GM18498 (cell line): ENCODE measurements at regions not wholly inside any gene's neighbourhood (a gene's known extent, or its start where the extent isn't known, plus 50 kb on each side); places are given as distances from the start of the nearest gene placed in this dataset.
"Not testable (repeated sequence)": the region's sequence is repeated elsewhere in the genome, so short reads cannot be mapped to it uniquely, and the experiment has no call there.

ENCODE experiments used
- ATAC-seq: cut with Tn5 transposase; IDR thresholded peaks from one replicate; pipeline ENCODE4 v1.9.1; 2021; ENCODE audit warnings: mild to moderate bottlenecking, moderate library complexity; ENCODE audit not compliant: unreplicated experiment

DNA sequence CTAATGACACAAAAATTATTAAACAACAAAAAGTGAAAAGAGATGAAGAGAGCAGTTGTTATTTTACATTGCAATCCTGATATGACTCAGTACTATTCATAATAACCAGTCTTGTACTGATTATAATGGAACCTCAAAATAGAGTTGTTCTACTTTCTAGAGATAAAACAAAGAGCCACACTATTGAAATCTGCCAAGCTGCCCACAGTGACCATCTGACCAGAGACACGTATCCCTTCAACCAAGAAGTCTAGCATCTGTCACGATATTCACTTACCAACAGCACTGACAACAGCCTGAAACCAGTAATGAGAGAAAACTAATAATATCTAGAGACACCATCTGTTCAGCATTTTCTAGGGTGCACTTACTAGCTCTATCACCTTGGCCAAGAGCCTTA, 466.7 kb downstream of the NKX6-1 start:
- ATAC-seq = peak; percentile 77

DNA sequence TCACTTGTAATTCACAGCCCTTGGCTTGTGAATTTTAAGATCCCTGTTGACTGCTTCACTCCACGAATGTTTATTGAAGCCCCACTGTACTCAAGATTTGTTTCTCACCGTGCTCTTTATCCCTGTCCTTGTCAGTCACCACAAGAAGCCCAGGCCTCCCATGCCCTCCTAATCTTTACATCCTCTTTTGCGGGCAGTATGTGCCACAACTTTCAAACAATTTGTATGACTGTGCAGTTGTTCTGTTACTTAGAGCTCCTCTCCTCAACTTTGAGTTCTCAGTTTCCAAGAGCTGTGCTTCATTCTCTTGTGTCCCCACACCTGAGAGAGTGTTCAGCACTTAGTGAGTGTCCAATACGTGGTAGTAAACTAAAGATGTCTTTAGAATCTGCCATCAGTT, 467.7 kb downstream of the NKX6-1 start:
- ATAC-seq = peak; percentile 35

DNA sequence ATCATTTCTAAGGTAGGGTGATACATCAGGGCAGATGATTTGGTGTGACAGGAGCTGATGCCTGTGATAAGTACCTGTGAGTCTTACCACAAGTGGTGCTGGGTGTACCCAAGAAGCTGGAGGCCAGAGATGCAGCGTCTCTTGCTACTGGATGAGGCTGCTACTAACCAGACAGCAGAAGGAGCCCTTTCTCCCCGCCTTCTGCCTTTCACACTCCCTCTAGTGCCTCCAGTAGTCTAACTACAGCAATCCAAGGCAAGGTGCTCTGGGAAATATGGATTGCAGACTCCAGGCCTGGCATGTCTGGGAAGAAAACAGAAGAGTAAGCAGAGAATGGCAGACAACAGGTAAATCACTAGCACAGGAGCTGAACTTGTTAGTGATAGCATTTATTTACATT, 470.8 kb downstream of the NKX6-1 start:
- ATAC-seq = no peak

DNA sequence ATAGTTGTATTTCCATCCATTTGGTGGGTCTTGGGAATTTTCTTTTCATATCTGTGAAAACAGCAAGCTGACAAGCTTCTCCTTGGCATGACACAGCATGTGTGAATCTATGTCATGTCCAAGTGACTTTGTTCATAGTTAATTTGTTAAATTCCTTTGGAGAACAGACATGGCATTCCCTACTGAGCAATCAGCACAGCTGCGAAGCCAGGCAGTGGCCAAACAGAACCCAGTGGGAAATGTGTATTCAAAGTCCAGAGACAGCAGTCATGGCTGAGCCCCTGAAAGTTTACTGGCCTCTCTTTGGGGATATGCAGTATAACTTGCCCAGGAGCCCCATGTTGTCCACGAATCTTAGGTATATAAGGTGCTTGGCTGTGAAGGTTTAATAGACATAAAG, 474.7 kb downstream of the NKX6-1 start:
- ATAC-seq = no peak

DNA sequence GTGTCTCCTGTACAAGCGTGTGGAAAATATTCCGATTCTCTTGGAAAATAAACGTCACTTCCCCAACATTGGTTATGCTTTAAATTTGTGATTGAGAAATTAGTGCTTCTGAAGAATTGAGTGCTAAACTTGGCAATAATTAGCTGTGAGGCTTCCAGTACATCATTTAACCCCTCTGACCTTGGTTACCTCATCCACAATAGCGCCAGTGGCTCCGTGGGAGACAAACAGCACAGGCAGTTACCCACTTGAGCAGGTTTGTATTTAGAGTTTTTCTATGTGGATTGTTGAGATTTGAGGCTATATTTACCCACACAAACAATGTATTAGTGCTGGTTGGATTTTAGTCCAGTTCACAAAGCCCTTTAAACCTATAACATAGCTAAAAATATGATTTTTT, 476.5 kb downstream of the NKX6-1 start:
- no peak for ATAC-seq

DNA sequence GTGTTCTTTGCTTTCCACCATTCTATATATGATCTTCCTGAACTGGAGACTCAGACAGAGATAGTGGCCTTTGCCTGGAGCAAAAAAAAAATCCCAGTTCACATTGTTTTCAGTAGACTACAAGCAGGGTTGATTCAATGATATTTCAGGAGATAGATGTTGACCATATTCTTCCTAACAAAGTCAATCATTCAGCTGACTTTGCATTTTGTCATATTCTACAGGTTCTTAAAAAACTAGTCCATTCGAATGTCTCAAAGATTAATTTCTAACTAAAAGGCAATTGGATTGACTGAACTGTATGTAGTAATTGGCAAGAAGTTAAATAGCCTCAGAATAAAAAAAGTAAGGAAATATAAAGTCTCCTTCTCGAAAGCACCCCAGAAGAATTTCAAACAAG, 479.5 kb downstream of the NKX6-1 start:
- ATAC-seq = no peak

DNA sequence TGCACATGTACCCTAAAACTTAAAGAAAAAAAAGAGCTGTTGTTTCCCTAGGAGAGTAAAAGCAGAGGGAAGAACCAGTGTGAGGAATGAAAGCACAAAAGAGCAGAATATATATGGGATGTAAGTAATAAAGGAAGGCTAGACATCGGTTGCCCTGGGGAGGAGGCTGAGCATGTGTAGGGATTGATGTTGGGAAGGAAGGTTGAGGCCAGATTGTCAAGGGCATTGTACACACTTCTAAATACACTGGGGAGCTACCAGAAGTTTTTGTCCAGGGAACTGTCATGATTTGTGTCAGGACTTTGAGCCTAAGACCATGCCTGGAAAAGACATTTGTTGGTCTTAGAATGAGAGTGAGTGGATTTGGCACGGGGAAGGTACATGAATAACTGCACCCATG, 467.1 kb downstream of the GPAT3 start:
- ATAC-seq = no peak

DNA sequence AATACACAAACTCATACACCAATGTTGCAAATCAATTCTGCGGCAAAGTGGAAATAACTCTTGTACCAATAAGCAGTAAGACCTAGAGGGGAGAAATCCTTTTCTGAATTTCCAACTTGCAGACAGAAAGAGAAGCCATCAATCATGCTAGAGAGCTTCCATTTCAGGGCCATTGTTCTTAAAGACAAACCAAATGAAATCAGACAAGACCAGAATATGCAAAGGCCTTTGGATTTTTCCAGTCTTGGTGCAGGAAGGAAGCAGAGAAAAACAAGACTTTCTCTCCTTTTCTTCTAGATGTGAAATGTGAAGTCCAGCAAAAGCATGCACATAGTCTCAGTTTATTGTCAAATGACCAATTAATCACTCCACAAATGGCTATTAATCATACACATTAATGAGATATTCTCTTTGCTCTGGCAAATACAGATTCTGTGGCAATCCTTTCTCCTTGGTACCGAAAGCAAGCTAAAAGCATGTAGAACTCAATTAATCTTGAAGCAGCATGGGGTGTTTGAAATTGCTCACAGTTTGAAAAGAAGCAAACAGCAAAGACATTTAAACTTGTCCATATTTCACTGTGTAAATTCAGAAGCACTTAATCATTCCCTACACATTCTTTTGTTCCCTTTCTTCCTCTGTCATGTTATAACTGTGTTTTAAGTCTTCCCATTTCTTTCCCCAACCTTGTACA, 466.1 kb downstream of the GPAT3 start:
- no peak for ATAC-seq

DNA sequence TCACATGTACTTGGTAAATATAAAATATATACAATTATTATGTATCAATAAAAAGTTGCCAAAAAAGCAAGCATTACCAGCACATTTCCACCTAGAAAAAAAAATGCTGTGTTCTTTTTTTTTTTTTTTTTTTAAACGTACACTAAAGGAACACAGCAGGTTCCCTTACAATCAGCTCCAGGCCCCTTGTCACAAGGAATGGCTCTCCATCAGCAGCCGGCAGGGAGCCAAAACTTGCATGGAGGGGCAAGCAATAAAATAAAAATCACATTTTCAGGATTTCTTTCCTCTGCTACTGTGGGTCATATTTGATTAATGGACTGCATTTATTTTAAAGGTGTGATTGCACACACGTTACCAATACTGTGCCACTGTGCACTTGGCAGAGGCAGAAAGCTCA, 460.3 kb downstream of the GPAT3 start:
- ATAC-seq = no peak

DNA sequence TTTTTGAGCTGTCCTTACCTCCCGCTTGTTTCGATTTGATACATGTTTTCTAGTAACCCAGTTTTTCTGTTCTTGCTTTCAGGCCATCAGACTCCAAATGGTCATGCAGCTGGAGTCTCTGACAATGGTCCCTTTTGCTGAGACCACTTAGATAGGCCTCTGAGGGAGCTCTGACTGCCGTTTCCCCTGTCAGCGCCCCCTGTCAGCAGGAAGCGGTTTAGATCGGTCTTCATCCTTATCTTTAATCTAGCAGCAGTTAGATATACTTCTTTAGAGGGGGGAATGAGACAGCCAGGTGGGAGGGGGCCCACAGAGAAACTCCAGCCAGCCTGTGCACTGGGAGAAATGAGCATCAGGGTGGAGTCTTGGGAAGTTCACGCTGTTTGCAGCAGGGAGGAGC, 457.9 kb downstream of the GPAT3 start:
- no peak for ATAC-seq

DNA sequence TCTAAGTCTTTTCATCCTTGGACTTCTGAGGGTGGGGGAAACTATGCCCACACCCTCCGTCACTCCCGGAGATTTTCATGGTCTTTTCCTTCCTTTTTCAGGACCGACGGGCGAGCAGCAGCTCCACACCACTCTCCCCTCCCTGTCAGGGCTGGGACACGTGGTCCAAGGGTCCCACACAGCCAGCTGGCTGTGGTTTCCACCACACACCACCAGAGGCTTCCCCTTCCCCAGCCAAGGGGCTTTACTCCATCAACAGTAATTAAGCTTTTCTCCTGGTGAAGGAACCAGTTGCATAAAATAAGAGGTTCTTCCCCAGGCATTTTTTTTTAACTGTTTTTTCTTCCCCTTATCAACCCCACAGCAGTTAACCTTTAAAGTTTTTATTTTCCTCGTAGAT, 453.9 kb downstream of the GPAT3 start:
- no peak for ATAC-seq

DNA sequence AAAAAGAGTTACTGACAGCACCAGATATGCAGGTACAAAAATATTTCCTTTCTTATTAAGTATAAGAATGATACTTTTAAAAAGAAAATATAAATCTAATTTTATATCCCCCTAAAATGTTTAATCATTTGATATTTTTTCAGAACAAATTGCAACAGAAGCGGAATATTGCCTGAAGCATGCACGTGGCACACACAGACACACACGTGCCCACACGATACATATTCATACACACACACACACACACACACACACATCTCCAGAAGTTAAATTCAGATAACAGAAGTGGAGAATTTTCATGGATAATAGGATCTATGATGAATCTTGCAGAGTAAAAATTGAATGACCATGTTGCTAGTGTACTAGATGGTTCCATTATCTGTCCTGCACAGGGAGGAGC, 445.2 kb downstream of the GPAT3 start:
- ATAC-seq = no peak

DNA sequence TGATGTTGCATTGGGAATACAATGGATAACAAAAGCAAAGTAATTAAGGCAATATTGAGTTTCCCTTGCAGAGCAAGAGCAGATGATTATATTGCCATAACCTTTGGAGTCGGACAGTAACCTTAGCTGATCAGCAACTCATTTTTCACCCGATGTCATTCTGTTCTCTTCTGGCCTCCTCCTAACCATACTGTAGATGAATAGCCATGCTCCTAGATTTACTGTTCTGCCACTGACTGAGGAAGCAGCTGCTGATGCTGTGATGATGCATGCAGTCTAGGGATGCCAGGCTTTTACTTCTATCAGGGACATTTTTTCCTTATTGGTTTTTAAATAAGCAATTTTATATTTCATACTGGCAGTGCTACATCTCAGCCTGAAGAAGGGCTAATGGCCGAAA, 443.9 kb downstream of the GPAT3 start:
- ATAC-seq = no peak

DNA sequence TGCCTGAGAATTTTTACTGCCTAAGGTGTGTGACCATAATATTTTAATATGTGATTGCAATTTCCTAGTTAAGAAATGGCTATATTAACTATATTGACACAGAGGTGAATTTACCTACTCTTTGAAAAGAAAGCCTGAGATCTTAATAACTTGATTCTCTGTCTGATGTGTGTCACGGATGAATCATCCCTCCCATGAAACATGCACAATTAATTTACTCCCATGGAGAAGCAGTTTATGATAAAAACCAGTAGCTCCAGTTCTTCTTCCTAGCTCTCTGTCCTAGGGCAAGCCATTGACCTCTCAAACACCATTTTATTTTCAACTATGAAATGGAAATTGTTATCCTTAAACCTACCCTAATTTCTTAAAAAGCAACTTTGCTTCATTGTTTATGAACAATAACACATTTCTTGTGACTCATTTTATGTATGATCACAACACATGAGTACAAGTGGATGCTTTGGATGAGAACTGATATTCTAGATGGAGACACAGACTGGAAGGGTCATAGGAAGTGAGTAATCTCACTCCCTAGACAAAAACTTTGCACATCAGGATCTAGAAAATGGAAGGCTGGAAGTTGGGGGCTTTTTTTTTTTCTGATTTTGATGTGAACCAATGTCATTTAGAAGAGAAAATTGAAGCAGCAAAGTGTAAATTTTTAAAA, 438.3 kb downstream of the GPAT3 start:
- no peak for ATAC-seq

DNA sequence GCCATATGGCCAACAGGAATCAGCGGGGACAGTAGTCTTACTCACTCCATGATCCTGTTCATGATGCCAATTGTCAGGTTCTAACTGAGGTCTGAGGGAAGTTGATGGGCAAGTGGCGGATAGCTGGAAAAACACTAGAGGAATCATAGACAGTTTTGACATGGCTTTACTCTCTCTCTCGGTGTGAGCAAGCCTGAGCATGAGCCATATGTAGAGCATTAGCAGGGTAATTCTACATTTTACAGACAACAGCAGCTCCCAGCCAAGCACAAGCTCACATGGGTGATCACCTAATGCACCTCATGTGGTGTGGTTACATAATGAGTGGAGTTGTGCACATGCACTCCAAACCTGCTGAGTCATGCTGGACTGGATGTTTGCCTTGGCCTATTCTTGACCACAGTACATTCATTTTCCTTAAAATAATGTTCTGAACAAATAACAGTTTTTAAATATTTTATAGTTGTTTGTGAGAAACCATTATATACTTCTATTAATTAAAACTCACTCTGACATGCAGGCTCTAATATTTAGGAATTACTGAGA, 429.2 kb downstream of the GPAT3 start:
- ATAC-seq = no peak

DNA sequence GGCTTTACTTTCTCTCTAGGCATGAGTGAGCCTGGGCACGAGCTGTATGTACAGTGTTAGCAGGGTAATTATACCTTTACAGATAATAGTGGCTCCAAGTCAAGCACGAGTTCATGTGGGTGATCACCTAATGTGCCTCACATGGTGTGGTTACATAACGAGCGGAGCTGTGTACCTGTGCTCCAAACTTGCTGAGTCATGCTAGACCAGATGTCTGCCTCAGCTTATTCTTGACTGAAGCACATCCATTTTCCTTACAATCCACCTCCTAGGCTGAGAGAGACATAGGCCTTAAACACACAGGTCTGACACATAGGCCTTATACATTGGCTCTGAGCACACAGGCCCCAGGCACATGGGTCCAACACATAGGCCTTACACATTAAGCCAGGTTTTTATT, 426.6 kb downstream of the GPAT3 start:
- no peak for ATAC-seq

DNA sequence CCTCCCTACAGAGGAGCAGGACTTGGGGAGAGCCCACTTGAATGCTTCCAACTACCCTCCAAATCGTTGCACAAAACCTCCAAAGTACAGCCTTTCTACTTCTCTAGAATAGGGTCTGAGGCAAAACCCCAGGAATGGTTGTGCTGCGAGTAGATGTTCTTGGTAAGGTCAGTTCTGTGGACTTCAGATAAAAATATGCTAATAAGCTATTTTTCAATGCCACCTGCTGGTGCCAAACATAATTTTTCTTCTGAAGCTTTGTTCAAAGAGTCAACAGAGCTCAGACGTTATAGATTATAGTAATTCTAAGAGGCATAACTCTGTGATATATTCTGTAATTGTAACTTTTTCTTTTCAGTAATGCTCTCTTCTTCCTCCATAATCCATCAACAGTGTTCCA, 425.7 kb downstream of the GPAT3 start:
- ATAC-seq = no peak

DNA sequence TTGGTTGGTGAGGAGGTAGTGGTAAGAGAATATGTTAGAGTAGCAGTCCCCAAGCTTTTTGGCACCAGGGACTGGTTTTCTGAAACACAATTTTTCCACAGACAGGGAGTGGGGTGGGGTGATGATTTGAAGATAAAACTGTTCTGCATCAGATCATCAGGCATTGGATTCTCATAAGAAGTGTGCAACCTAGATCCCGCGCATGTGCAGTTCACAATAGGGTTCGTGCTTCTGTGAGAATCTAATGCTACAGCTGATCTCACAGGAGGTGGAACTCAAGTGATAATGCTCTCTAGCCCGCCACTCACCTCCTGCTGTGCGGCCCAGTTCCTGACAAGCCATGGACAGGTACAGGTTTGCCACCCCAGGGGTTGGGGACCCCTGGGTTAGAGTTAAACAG, 423.3 kb downstream of the GPAT3 start:
- ATAC-seq = no peak

DNA sequence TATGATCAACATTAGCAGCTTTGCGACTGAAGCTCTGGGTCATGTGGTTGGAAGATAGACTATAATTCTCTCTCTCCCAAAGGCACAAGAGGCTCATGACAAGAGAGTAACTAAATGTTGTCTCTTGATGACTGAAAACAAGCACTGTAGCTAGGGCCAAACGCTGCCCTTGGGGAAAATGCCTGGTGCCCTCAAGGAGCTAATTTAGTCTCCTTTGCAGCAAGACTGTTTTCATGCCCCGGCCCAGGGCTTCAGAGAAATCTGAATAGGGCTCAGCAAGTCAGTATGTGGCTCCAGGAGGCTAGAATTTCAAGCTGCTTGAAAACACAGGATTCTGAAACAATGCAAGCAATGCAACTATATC, 411.9 kb downstream of the GPAT3 start:
- ATAC-seq = no peak

DNA sequence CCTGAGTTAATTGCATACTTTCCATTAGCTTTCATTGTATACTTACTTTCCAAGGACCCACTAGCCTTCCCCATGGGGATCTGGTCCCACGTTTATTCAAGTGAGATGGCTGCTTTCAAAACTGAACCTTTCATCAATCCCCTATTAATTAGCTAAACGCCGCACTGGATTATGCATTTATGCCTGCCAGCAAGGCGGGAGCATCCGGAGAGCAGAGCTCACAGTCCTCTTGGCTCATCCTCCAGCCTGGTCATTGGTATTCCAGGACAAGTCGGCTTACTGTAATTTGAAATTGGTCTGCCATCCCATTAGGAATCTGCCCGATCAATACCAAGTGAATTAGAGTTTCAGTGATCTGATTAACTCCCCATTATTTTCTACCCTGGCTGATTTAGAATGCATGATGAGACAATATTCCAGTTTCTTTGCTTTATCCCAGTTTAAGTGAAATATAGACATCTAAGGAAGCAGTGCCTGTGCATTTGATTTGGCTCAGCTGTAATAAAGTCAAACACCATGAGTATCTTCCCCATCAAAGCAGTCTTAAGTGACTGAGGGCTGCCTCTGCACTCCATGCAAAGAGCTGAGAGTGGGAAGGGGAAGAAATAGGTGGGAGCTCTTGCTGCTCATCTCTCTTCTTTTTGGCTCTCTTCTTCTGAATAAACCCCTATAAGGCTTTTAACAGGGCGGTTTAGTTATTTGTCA, 411.4 kb downstream of the GPAT3 start:
- no peak for ATAC-seq

DNA sequence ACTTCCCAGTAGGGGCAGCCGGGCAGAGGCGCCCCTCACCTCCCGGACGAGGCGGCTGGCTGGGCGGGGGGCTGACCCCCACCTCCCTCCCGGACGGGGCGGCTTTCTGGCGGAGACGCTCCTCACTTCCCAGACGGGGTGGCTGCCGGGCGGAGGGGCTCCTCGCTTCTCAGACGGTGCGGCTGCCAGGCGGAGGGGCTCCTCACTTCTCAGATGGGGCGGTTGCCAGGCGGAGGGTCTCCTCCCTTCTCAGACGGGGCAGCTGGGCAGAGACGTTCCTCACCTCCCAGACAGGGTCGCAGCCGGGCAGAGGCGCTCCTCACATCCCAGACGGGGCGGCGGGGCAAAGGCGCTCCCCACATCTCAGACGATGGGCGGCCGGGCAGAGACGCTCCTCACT, 407.8 kb downstream of the GPAT3 start:
- ATAC-seq = not testable (repeated sequence)

DNA sequence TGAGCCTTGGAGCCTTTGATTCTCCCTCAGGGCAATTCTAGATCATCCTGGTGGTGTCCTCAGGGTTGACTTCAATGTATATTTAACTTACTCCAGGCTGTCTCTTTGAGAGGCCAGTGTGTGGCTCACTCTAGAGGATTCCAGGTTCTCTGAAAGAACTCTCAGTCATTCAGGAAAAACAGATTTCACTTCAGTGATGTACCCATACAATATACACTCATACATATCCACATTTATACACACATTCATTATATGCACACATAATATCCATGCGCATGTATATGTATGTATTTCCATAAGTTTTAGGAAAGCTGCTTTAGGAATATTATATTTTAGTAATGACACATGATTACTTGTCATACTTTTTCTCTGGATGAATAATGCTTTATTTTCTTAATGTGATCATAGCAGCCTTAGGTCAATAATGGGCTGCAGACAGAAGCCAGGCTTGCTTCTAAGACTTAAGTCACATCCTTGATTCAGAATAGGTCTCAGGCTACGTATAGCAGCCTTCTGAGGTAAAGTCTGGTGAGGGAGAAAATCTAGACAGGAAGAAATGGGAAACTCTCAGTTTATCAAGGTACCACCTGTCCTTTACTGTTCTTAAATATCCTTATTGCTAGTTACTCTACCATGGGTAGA, 397.0 kb downstream of the GPAT3 start:
- ATAC-seq = no peak
